Endothelial cell of hepatic sinusoid (primary cell): ENCODE measurements at regions not wholly inside any gene's neighbourhood (a gene's known extent, or its start where the extent isn't known, plus 50 kb on each side); places are given as distances from the start of the nearest gene placed in this dataset.

Experiments used
- in situ Hi-C: cut with HindIII; loops from 2 replicates; pipeline ENCODE4 v1.10.0; 2017; ENCODE audit warnings: low sequenced_read_pairs

- in situ Hi-C loops, result no loop called here
Measured at GRCh38 chr2:147792966-147793617, 51.7 kb upstream of the ACVR2A start.

- in situ Hi-C loops, result no loop called here
Measured at GRCh38 chr2:147790580-147790979, 54.2 kb upstream of the ACVR2A start.

GRCh38 chr2:147789720-147790119 is 55.1 kb upstream of the ACVR2A start:
- in situ Hi-C loops, result no loop called here

GRCh38 chr2:147789287-147789686 is 55.5 kb upstream of the ACVR2A start:
- in situ Hi-C loops, result no loop called here

- in situ Hi-C loops, result no loop called here
Measured at GRCh38 chr2:147782141-147782930, 62.5 kb upstream of the ACVR2A start.

- in situ Hi-C loops, result no loop called here
Measured at GRCh38 chr2:147779440-147779839, 65.4 kb upstream of the ACVR2A start.

- in situ Hi-C loops, result no loop called here
Measured at GRCh38 chr2:147777394-147777793, 67.4 kb upstream of the ACVR2A start.

- in situ Hi-C loops, result no loop called here
Measured at GRCh38 chr2:147774805-147775204, 70.0 kb upstream of the ACVR2A start.

GRCh38 chr2:147773479-147773878 is 71.3 kb upstream of the ACVR2A start:
- in situ Hi-C loops, result no loop called here

GRCh38 chr2:147772781-147773180 is 72.0 kb upstream of the ACVR2A start:
- in situ Hi-C loops, result no loop called here

GRCh38 chr2:147763861-147764260 is 81.0 kb upstream of the ACVR2A start:
- in situ Hi-C loops, result no loop called here

- in situ Hi-C loops, result no loop called here
Measured at GRCh38 chr2:147760984-147761383, 83.8 kb upstream of the ACVR2A start.

GRCh38 chr2:147759536-147759935 is 85.3 kb upstream of the ACVR2A start:
- in situ Hi-C loops, result no loop called here

- in situ Hi-C loops, result no loop called here
Measured at GRCh38 chr2:147758821-147759220, 86.0 kb upstream of the ACVR2A start.

GRCh38 chr2:147756069-147756468 is 88.8 kb upstream of the ACVR2A start:
- in situ Hi-C loops, result no loop called here

- in situ Hi-C loops, result no loop called here
Measured at GRCh38 chr2:147740211-147740927, 104.5 kb upstream of the ACVR2A start.

- in situ Hi-C loops, result no loop called here
Measured at GRCh38 chr2:147739508-147739907, 105.3 kb upstream of the ACVR2A start.

- in situ Hi-C loops, result no loop called here
Measured at GRCh38 chr2:147718831-147719230, 126.0 kb upstream of the ACVR2A start.

GRCh38 chr2:147716906-147717305 is 127.9 kb upstream of the ACVR2A start:
- in situ Hi-C loops, result no loop called here

- in situ Hi-C loops, result no loop called here
Measured at GRCh38 chr2:147715807-147716206, 129.0 kb upstream of the ACVR2A start.

GRCh38 chr2:147714582-147714981 is 130.2 kb upstream of the ACVR2A start:
- in situ Hi-C loops, result no loop called here

- in situ Hi-C loops, result no loop called here
Measured at GRCh38 chr2:147713349-147713748, 131.5 kb upstream of the ACVR2A start.
